Stimulated activated CD4-positive, alpha-beta T cell treated with anti-CD3 and anti-CD28 coated beads, Interleukin-15, amount 100 ng/mL, for 48 hours (primary cell): ENCODE measurements at regions not wholly inside any gene's neighbourhood (a gene's known extent, or its start where the extent isn't known, plus 50 kb on each side); places are given as distances from the start of the nearest gene placed in this dataset.

ENCODE experiments used
- DNase-seq, 2 donors: peaks; one replicate each; pipeline ENCODE4 v3.0.0-alpha.2; 2020; ENCODE audit warnings: low read depth in 2 of 2

DNA sequence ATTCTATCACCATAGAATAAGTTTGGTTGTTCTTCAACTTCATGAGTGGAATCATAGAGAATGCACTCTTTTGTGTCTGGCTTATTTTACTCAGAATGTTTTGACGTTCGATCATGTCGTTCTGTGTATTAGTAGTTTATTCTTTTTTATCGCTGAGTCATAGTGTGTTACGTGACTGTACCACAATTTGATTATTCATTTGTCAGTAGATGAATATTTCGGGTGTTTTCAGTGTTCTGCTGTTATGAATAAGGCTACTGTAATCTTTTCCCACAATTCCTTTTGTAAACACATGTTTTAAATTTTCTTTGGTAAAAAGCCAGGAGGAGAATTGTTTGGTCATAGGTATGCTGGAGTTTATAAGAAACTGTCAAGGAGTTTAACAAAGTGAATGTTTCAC is 279.9 kb upstream of the B3GAT1 start:
- no peak for DNase-seq

DNA sequence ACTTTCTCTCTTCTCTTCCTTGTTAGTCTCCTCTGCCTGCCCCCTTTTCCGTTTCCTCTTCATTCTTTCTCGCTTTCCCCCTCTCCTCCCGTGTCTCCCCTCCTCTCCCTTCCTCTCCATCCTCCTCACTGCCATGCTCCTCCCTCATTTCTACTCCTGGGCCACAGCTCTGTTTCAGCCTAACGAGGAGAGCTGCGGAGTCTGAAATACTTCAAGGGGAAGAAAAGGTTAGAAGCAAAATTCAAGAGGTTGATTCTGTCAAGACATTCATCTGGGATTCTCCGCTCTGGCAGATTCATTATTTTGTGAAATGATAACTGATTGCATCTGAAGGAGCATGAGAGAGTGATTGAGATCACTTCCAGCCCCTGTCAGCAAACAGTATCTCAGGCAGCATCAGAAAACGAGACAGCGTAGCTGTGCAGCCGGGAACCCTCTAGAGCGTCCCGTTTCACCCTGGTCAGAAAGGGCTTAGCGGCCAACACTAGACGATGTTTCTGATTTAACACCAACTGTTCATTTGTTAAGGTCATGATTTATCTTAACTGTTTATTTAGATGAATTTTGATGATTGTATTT is 279.3 kb upstream of the B3GAT1 start:
- no peak for DNase-seq

DNA sequence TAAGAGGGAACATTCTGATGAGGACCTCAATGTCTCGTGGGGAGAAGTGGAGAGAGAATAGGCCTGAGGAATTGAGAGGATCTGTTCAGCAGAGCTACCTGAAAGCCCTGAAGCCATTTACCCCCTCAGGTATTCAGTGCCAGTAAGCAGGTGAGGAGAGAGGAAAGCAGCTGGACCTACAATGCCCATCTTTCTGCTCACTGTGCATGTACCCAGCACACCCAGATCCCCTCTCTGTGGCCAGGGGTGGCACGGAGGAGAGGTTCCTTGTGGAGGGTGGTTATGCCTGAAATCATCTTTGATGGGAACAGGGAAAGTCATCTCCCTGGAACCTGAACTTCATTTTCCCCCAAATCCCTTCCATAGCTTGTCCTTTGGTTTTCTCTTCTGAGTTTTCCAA is 277.8 kb upstream of the B3GAT1 start:
- no peak for DNase-seq

DNA sequence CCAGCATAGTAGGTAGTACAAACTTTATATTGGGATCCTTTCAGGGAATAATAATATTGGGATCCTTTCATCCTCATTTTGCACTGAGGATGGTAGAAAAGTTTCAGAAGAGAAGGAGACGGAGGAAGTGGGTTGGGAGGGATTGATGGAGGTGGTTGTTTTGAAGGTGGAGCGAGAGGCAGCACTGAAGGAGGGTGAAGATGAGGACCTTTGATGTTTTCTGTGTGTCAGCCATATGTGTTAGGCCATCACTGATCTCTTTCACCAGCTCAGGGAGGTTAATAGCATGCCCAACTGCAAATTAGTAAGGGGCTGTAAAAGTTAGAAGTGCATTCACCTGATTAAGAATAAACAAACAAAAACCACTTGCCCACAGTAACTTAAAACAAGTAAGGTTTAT is 275.5 kb upstream of the B3GAT1 start:
- DNase-seq, result no peak

DNA sequence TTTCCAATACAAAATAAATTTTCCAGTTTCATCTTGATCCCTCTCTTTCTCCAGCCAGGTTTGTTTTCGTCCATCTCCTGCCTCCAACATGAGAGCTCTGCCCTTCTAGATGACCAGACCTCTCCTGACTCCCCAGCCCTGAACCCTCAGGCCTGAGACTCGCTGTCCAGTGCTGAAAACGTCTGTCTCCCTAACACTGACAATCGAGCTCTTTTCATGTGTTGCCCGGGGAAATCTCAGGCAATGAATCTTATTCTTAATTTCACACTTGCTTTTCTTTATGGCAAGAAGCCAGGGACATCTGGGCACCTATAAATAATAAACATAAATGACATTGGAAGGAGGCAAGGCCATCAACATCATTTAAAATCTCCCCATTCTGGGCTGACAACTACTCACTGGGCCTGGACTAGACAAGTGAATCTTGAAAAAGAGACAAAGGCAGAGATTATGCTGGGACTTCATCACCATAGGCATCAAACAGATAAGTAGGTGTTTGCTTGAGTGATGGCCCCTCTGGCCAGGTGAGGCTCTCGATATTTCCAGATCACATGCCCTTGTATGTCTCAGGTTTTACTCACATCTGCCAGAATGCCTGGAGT is 274.5 kb upstream of the B3GAT1 start:
- no peak for DNase-seq

DNA sequence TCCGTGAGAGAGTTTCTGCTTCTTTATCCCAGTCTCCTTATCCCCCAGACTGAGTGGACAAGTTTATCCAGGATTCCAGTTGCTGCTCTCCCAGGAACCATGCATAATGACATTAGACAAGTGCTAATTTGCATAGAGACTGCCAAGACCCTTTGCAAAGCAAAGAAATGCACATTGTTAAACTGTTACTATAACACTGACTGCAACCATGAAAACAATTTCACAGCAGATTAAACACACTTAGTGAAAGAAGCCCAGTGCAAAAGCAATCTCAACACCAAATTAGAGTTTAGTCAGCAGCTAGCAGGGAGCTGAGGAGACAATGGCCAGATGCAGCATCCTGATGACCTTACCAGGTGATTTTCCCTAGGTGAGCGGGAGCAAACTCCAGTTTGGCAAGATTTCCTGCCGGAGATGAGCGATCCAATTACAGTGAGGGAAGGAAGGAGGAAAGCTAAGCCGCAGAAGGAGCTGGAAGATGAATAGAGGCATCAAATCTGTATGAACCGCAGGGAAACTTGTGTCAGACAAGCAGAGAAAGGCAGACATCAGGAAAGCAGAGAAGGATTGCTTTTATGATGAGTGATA is 273.8 kb upstream of the B3GAT1 start:
- no peak for DNase-seq

DNA sequence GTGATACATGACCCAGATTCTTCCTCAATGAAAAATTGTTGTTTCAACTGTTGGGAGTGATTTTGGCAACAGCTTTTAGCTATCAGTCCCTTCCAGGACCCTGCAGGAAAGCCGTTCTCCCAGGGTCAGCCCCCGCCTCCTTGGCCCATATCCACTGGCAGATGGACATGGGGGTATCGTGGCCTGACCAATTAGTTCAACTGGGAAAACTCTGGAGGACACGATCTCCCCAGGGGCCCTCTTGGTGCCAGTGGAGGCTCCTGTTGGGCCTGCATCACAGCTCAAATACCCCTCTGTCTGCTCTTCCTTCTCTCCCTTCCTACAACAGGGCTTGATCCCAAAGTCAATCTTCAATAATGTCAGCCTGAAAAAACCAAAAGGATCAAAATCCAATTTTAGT is 272.5 kb upstream of the B3GAT1 start:
- DNase-seq, result no peak

DNA sequence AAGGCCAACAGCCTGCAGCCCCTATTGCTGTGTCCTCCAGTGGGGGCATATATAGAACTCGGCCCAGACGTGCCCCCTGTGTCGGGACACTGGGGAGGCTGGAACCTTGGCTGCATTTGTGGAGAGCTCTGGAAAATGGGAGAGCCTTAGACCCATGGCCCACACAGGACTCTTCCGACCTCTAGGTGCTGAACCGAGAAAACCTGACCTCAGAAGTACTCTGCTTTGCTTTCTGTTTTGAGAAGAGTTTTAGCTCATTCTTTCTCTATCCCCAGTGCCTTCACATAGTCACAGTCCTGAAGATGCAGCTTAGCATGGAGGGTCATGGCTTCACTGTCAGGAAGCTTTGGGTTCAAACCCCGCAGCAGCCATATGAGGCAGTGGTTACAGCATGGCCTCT is 271.8 kb upstream of the B3GAT1 start:
- no peak for DNase-seq

DNA sequence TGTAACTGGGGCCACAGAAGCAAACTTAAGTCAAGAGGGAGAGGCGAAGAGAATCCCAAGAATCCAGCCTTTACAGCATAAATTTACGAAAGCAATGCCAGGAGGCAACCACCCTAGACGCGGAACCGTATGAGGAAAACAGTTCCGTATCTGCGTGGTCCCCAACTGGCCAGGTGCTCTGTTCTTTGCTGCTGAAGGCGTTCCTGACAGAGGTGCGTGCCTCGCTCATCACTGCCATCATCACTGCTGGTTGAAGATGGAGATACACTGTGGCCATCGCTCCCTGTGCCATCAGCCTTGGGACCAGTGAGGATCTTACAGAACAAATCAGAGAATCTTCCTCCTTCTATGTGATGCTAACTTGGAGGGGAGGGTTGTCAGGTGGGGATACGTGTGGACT is 270.5 kb upstream of the B3GAT1 start:
- DNase-seq, result no peak

DNA sequence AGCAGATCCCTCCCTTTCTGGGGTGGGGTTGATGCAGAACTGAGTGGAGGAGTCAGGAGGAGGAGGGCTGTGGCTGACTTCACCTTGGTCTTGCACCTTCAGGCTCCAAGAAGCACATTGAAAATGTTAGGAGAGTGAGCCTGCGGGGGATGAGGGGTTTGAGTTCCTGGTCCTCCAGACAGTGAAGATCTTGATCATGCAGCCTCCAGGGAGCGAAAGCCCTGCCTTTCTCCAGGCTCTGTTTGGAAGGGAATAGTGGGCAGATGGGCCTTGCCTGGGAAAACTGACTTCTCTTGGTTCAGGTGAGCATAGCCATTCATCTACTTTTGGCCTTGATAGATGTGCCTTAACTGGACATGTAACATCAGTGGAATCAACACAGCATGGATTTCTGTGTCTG is 267.6 kb upstream of the B3GAT1 start:
- DNase-seq, result no peak

DNA sequence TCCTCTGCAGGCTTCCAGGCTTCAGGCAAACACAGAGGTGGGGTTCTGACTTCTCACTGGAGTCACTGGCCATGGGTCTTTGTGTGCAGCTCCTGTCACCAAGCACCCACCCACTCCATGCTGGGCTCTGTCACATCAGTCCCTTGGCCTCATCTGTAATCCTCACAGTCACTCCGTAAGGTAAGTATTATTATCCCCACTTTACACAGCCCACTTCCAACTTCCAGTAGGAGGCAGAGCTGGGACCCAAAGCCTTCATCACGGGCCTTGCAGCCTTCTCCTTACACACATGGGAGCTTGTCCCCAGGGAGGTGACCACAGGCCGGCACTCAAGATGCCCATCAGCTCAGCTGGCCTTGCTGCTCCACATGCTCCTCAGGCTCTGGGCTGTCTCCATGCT is 266.7 kb upstream of the B3GAT1 start:
- DNase-seq, result no peak

DNA sequence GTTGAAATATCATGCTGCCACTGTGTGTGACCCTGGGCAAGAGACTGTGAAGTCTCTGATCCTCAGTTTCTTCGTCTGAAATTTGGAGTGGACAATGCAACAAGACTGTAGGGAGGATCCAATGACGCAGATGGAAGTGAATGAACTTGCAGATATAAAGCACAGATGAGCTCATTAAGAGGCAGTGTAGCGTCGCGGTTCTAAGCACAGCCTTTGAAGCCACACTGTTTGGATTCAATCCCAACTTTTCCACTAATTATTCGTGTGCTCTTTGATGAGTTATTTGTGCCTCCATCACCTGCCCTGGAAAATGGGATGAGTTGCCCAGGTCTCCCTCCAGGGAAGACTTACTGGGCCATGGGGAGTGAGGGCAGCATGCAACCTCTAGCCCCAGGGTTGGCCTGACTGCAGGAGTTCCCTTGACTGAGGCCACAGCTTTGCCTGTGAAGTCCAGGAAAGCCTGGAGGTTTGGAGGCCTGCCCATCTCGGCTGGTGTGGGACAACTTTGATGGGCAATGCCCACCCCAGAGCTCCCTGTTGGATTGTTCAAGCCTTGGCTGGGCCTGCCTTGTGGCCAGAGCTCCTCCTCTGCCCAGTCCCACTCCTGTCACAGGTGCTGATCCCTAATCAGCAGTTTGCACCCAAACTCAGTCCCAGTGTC is 266.0 kb upstream of the B3GAT1 start:
- no peak for DNase-seq

DNA sequence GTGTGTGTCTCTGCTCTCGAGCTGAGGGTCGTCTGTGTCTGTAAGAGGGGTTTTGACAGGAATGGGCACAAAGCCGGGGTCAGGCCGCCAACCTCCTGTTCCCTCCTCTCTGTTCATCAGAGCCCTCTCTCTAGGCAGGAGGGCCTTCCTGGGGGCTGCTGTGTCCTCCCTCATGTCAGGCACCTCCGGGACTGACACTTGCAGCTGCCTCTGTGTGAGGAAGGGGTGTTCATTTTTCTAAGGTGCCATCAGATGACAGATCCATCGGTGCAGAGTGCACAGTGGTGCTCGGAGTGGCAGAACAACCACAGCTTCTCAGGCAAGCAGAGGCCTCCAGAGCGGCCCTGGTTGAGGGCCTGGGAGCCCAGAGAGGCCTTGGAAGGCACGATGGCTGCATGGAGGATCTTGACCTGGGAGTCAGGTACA is 265.4 kb upstream of the B3GAT1 start:
- DNase-seq, result no peak

DNA sequence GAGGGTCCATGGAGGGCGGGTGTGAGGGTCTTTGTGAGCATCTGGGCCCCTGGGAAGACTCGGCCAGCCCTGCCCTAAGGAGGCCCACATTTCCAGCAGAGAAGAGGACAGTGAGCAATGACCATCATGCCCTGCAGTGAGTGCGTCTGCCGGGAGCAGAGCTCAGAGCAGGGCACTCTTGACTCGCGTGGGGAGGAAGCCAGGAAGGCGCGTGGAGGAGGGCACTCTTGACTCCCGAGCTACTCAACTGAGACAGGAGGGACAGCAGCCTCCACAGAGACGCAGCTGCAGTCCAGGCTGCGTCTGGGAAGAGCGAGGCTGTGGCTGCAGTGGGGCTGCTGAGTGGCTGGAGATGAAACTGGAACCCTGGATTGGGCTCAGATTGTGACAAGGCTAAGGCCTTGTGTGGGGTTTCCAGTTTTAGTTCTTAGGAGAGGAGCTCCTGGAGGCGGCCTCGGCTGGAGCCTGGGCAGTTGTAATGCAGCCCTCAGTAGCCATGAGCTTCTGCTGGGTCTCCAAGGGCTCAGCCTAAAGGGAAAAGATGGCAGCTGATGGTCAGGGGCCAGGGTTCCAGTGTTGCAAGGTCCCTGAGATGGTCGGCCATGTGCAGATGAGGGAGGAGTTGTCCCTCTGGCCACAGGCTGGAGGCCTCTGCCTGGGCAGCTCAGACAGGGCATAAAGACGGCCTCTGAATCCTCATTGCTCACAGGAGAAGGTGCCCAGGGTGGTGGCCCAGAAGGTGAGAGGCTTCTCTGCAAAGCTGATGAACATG is 264.7 kb upstream of the B3GAT1 start:
- DNase-seq, result no peak

DNA sequence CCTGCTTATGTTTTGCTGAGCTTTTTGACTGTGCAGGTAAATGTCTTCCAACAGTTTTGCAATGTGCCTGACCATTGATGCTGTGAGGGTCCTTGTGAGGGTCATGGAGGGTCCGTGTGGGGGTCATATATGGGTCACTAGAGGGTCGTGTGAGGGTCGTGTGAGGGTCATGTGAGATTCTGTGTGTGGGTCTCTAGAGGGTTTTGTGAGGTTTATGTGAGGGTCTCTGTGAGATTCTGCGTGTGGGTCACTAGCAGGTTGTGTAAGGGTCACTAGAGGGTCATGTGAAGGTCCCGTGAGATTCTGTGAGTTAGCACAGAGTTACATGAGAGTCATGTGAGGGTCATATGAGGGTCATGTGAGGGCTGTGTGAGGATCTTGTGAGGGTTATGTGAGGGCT is 263.9 kb upstream of the B3GAT1 start:
- DNase-seq, result no peak

DNA sequence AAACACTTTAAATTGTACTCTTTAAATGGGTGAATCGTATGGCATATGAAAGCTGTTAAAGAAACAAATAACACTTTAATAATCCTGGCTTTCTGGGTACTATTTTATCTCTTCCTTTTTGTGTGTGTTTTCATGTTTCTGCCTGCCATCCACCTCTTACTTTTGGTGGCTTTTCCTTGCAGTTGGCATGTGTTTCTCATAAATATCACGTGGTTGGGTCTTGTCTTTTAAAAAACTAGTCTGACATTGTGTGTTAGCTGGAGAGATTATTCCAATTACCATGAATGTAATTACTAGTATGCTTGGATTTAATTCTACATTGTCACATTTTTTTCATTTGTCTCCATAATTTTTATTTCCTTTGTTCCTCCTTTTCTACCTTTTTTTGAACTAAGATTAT is 262.9 kb upstream of the B3GAT1 start:
- no peak for DNase-seq

DNA sequence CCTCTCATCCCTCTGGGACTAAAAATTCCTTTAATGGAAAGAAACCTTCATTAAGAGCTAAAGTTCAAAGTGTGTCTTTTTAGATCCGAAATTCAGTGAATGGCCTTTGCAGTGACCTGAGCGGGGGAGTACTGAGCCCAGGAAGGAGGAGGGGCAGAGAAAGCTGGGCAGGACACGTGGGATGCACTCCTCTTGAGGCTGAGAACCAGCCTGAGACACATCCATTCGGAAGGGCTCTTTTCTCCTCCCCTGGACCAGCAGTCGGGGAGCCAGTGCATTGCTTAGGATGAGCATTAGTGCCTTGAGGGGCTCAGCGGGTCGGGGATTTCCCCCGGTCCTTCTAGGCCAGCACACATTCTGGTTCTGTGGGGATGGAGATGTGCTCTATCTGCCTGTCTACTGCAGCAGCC is 258.9 kb upstream of the B3GAT1 start:
- no peak for DNase-seq

DNA sequence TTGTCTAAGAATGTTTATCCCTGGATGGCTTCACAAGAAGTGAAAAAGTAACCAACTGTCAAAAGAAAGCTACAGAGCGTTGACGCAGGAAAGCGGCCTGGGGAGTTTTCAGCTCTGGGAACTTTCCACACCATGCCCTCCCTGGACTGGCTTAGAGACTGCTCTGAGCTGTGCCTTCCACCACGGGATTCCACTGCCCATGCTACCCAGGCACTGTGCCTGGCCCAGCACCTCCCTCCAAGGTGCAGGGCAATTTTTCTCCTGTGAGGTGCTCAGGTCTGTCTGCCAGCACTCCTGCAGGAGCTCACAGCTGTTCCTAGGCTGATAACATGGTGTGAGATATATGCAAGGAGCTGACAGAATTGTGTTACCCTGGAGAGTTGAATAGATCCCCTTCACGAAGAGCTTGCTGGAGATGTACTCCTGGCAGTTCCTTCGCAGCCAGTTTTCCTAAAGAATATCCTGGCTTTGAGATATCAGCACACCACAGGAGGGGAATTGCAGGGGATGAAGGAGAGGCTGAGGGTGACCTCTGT is 258.3 kb upstream of the B3GAT1 start:
- no peak for DNase-seq

DNA sequence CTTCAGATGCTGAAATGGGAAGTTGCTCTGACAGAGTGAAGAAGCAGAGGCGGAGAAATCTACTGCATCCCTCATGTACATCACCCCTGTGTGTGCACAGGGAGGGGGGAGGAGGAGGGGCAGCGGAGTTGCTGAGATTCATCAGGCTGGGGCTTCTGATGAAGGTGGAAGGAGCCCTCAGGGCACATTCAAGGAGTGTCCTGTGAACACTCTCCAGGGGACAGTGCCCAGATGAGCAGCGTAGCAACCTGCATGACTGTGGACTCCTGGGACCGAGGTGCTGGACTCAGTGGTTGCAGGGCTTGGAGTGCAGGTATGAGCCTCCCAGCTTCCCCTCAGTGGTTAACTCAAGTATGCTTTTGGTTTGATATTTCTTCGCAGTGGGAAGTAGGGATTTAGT is 257.8 kb upstream of the B3GAT1 start:
- DNase-seq, result no peak

DNA sequence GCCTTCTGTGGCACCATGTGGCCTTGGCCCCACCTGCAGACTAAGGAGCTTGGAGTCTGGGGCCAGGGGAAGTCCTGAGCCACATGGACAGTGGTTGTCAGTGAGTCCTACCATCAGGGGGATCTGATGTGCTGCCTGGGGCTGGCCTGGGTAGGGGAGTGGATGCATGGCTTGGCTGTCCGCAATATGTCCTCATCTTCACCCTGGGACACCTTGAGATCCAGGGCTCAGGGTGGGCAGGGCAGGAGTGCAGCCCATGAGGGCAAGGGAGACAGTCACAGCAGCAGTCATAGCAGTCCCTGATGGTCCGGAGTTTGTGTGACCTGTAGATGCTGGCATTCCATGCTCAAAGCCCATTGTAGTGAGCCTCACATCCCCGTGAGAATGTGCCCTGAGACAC is 256.8 kb upstream of the B3GAT1 start:
- DNase-seq, result no peak

DNA sequence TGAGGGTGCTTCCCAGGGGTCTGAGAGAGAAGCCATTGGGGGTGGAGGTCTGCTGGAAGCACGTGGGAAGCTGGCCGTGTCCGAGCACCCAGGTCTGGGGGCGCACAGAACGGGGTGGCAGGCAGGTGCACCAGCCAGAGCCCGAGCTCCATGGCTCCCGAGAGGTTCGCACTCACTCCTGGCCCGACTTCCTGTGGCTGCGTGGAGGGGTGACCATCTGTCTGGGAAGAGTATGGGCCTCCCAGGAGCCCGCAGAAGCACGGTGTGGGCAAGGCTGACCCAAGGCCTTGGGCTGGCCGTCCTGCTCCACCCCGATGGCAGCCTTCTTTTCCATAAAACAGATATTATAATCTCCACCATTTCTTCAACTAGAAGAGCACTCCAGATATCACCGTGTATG is 256.0 kb upstream of the B3GAT1 start:
- DNase-seq, result no peak

DNA sequence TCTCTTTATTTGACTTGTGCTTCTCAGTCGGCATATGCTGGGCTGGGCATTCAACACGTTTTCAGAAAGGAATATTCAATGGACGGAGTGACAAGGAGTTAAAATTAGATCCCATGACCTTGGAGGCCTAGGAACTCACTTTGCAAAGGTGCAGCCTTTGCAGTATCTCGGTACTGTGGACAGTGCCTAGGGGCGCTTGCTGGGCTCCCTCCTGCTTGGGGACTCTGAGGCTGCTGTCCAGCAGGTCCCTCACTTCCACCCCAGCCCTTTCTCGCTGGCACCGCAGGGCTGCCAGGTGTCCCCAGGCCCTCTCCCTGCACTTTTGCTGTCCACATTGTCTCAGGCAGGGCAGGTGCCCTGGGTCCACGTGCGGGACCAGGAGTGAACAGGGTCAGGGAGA is 255.5 kb upstream of the B3GAT1 start:
- DNase-seq, result no peak
